ENCODE measurements at regions not wholly inside any gene's neighbourhood (a gene's known extent, or its start where the extent isn't known, plus 50 kb on each side); places are given as distances from the start of the nearest gene placed in this dataset.

GRCh38 chr5:152882621-152883020 lies 477.5 kb upstream of the NMUR2 start:
- Mint-ChIP-seq H3K27ac (no peak overlapping the region), H3K27me3 (no peaks in the 10 kb centered on the region), H3K36me3 (ENCODE audit: low read depth) (no peaks in the 10 kb centered on the region), H3K4me3 (no peak overlapping the region), H3K4me1 (ENCODE audit: low read depth) (no peaks in the 10 kb centered on the region), H3K9me3 (peaks cover 14% of the 10 kb centered on the region)
- no peak for DNase-seq

- H3K9me3 Mint-ChIP-seq: peaks cover 14% of the 10 kb centered on the region
- H3K4me3 Mint-ChIP-seq: no peak overlapping the region
- H3K36me3 Mint-ChIP-seq (ENCODE audit: low read depth): no peaks in the 10 kb centered on the region
- H3K4me1 Mint-ChIP-seq (ENCODE audit: low read depth): no peaks in the 10 kb centered on the region
- DNase-seq: no peak
- H3K27me3 Mint-ChIP-seq: no peaks in the 10 kb centered on the region
- no peak overlapping the region for H3K27ac Mint-ChIP-seq
Observed at GRCh38 chr5:152883066-152883775, 478.1 kb upstream of the NMUR2 start.

GRCh38 chr5:152884006-152884405 lies 478.9 kb upstream of the NMUR2 start:
- DNase-seq: no peak
- Mint-ChIP-seq H3K36me3 (ENCODE audit: low read depth) (no peaks in the 10 kb centered on the region), H3K27ac (no peak overlapping the region), H3K4me3 (no peak overlapping the region), H3K27me3 (no peaks in the 10 kb centered on the region), H3K9me3 (peaks cover 14% of the 10 kb centered on the region), H3K4me1 (ENCODE audit: low read depth) (no peaks in the 10 kb centered on the region)

- Mint-ChIP-seq H3K4me1 (ENCODE audit: low read depth) (no peaks in the 10 kb centered on the region), H3K27ac (no peak overlapping the region), H3K36me3 (ENCODE audit: low read depth) (no peaks in the 10 kb centered on the region), H3K27me3 (no peaks in the 10 kb centered on the region), H3K4me3 (no peak overlapping the region), H3K9me3 (peaks cover 3% of the 10 kb centered on the region)
- DNase-seq: no peak
Observed at GRCh38 chr5:152900332-152900731, 495.3 kb upstream of the NMUR2 start.

GRCh38 chr5:152901754-152902153 lies 496.7 kb upstream of the NMUR2 start:
- H3K4me3 Mint-ChIP-seq: no peak overlapping the region
- H3K36me3 Mint-ChIP-seq (ENCODE audit: low read depth): no peaks in the 10 kb centered on the region
- H3K27me3 Mint-ChIP-seq: no peaks in the 10 kb centered on the region
- no peak overlapping the region for H3K27ac Mint-ChIP-seq
- H3K4me1 Mint-ChIP-seq (ENCODE audit: low read depth): no peaks in the 10 kb centered on the region
- DNase-seq: no peak
- H3K9me3 Mint-ChIP-seq: peaks cover 6% of the 10 kb centered on the region

GRCh38 chr5:152905286-152905685 lies 500.2 kb upstream of the NMUR2 start:
- no peak for DNase-seq
- H3K36me3 Mint-ChIP-seq (ENCODE audit: low read depth): no peaks in the 10 kb centered on the region
- H3K27ac Mint-ChIP-seq: no peak overlapping the region
- no peak overlapping the region for H3K4me3 Mint-ChIP-seq
- H3K4me1 Mint-ChIP-seq (ENCODE audit: low read depth): no peaks in the 10 kb centered on the region
- H3K9me3 Mint-ChIP-seq: peaks cover 10% of the 10 kb centered on the region
- no peaks in the 10 kb centered on the region for H3K27me3 Mint-ChIP-seq

GRCh38 chr5:152907488-152908245 lies 502.6 kb upstream of the NMUR2 start:
- H3K36me3 Mint-ChIP-seq (ENCODE audit: low read depth): no peaks in the 10 kb centered on the region
- no peaks in the 10 kb centered on the region for H3K4me1 Mint-ChIP-seq (ENCODE audit: low read depth)

GRCh38 chr5:152912924-152913323 lies 507.8 kb upstream of the NMUR2 start:
- no peak for DNase-seq
- Mint-ChIP-seq H3K9me3 (peaks cover 2% of the 10 kb centered on the region), H3K4me3 (no peak overlapping the region), H3K27me3 (no peaks in the 10 kb centered on the region), H3K27ac (no peak overlapping the region), H3K36me3 (ENCODE audit: low read depth) (no peaks in the 10 kb centered on the region), H3K4me1 (ENCODE audit: low read depth) (no peaks in the 10 kb centered on the region)

More at GRCh38 chr5:152907488-152908245, 502.6 kb upstream of the NMUR2 start:
- Mint-ChIP-seq H3K27me3 (no peaks in the 10 kb centered on the region), H3K27ac (no peak overlapping the region), H3K4me3 (no peak overlapping the region), H3K9me3 (peaks cover 10% of the 10 kb centered on the region)
- no peak for DNase-seq

- DNase-seq: no peak
- H3K27me3 Mint-ChIP-seq: no peaks in the 10 kb centered on the region
- H3K36me3 Mint-ChIP-seq (ENCODE audit: low read depth): no peaks in the 10 kb centered on the region
- no peak overlapping the region for H3K4me3 Mint-ChIP-seq
- H3K27ac Mint-ChIP-seq: no peak overlapping the region
- no peaks in the 10 kb centered on the region for H3K4me1 Mint-ChIP-seq (ENCODE audit: low read depth)
- H3K9me3 Mint-ChIP-seq: peaks cover 8% of the 10 kb centered on the region
Observed at GRCh38 chr5:152932621-152933020, 527.5 kb upstream of the NMUR2 start.

GRCh38 chr5:152933056-152933455 lies 528.0 kb upstream of the NMUR2 start:
- Mint-ChIP-seq H3K27me3 (no peaks in the 10 kb centered on the region), H3K4me3 (no peak overlapping the region), H3K4me1 (ENCODE audit: low read depth) (no peaks in the 10 kb centered on the region), H3K36me3 (ENCODE audit: low read depth) (no peaks in the 10 kb centered on the region), H3K27ac (no peak overlapping the region), H3K9me3 (peaks cover 8% of the 10 kb centered on the region)
- no peak for DNase-seq

GRCh38 chr5:152938630-152939029 lies 533.6 kb upstream of the NMUR2 start:
- peaks cover 8% of the 10 kb centered on the region for H3K9me3 Mint-ChIP-seq
- no peak overlapping the region for H3K4me3 Mint-ChIP-seq
- H3K4me1 Mint-ChIP-seq (ENCODE audit: low read depth): no peaks in the 10 kb centered on the region
- no peaks in the 10 kb centered on the region for H3K36me3 Mint-ChIP-seq (ENCODE audit: low read depth)
- DNase-seq: no peak
- no peaks in the 10 kb centered on the region for H3K27me3 Mint-ChIP-seq
- H3K27ac Mint-ChIP-seq: no peak overlapping the region

GRCh38 chr5:152942633-152943336 lies 537.7 kb upstream of the NMUR2 start:
- H3K4me3 Mint-ChIP-seq: no peak overlapping the region
- no peak overlapping the region for H3K27ac Mint-ChIP-seq
- no peaks in the 10 kb centered on the region for H3K27me3 Mint-ChIP-seq
- H3K9me3 Mint-ChIP-seq: peaks cover 8% of the 10 kb centered on the region
- H3K36me3 Mint-ChIP-seq (ENCODE audit: low read depth): no peaks in the 10 kb centered on the region
- no peak for DNase-seq
- H3K4me1 Mint-ChIP-seq (ENCODE audit: low read depth): no peaks in the 10 kb centered on the region

GRCh38 chr5:152953788-152954483 lies 536.5 kb upstream of the GRIA1 start:
- no peak overlapping the region for H3K27ac Mint-ChIP-seq
- H3K27me3 Mint-ChIP-seq: no peaks in the 10 kb centered on the region
- H3K9me3 Mint-ChIP-seq: peaks cover 17% of the 10 kb centered on the region
- H3K36me3 Mint-ChIP-seq (ENCODE audit: low read depth): no peaks in the 10 kb centered on the region
- no peak for DNase-seq
- H3K4me1 Mint-ChIP-seq (ENCODE audit: low read depth): no peaks in the 10 kb centered on the region
- H3K4me3 Mint-ChIP-seq: no peak overlapping the region

GRCh38 chr5:152956943-152957613 lies 533.4 kb upstream of the GRIA1 start:
- Mint-ChIP-seq H3K27ac (no peak overlapping the region), H3K4me1 (ENCODE audit: low read depth) (no peaks in the 10 kb centered on the region), H3K9me3 (peaks cover 20% of the 10 kb centered on the region), H3K36me3 (ENCODE audit: low read depth) (no peaks in the 10 kb centered on the region), H3K4me3 (no peak overlapping the region), H3K27me3 (no peaks in the 10 kb centered on the region)
- no peak for DNase-seq

Data from activated T-cell treated with anti-CD3 and anti-CD28 coated beads, Interleukin-2, amount 50 U/mL, for 24 hours (primary cell).